Calu3 (cell line): ENCODE measurements at regions not wholly inside any gene's neighbourhood (a gene's known extent, or its start where the extent isn't known, plus 50 kb on each side); places are given as distances from the start of the nearest gene placed in this dataset.
"Not testable (repeated sequence)": the region's sequence is repeated elsewhere in the genome, so short reads cannot be mapped to it uniquely, and the experiment has no call there.

Source experiments
- BruUV-seq: library from RNA; stranded (reverse); fragments of 400-500 nt; replicated peaks from 2 replicates; lab custom pipeline; 2021; lab: Mats Ljungman, UMichigan
- CTCF ChIA-PET: fragments of 300-600 bp; sonication (Branson Sonifier 250); formaldehyde crosslinking; loops from one replicate; lab custom pipeline; 2022; ENCODE audit warnings: antibody characterized with exemption; lab: Charles Lee
- DNase-seq: peaks from one replicate; pipeline ENCODE4 v3.0.0; 2022
- H3K27ac Mint-ChIP-seq: one replicate; pipeline ENCODE4 v1.8.0; 2022; ENCODE audit warnings: mixed read lengths; ENCODE audit not compliant: unreplicated experiment
- H3K27me3 Mint-ChIP-seq: one replicate; pipeline ENCODE4 v1.8.0; 2022; ENCODE audit warnings: mixed read lengths; ENCODE audit not compliant: unreplicated experiment
- H3K36me3 Mint-ChIP-seq: one replicate; pipeline ENCODE4 v1.8.0; 2022; ENCODE audit warnings: mild to moderate bottlenecking, moderate library complexity, mixed read lengths; ENCODE audit not compliant: insufficient read depth, unreplicated experiment
- H3K4me1 Mint-ChIP-seq: one replicate; pipeline ENCODE4 v1.8.0; 2022; ENCODE audit warnings: mild to moderate bottlenecking, low read depth, mixed read lengths; ENCODE audit not compliant: unreplicated experiment
- H3K4me3 Mint-ChIP-seq: one replicate; pipeline ENCODE4 v1.8.0; 2022; ENCODE audit warnings: mild to moderate bottlenecking, low read depth, moderate library complexity, mixed read lengths; ENCODE audit not compliant: unreplicated experiment
- H3K9me3 Mint-ChIP-seq: one replicate; pipeline ENCODE4 v1.8.0; 2022; ENCODE audit warnings: low read depth, mixed read lengths; ENCODE audit not compliant: unreplicated experiment
- intact Hi-C: fragments of 100-400 bp; cut with micrococcal nuclease; formaldehyde crosslinking; loops from one replicate; pipeline ENCODE4 v1.10.0; 2022; ENCODE audit not compliant: unreplicated experiment
- TF ChIP-seq, protein P1 (sequence below): fragments of 200-600 bp; IDR thresholded peaks from one replicate; pipeline ENCODE4 v1.8.0; 2022; ENCODE audit warnings: antibody characterized with exemption; ENCODE audit not compliant: unreplicated experiment

DNA sequence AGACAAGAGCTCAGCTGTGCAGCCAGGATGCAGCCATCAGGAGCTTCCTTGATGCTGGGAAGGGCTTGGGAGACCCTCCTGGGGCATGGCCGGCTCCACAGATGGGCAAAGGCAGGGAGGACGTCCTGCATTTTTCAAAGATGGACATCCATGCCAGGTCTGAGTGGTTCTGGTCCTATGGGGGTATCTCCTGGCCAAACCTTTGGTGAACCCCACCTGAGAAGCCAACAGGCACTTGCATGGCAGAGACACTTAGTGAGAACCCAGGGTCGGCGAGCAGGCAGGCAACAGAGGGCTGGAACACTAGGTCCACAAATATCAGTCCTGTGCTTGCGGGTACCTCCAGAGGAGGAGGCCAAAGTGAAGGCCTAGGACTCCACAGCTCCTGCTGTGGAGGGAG is 70.0 kb downstream of the KCTD15 start:
- CTCF ChIA-PET, result no interaction called here
- H3K27me3 Mint-ChIP-seq, result peaks cover 82% of the 10 kb centered on the region
- TF ChIP-seq, protein P1, sequence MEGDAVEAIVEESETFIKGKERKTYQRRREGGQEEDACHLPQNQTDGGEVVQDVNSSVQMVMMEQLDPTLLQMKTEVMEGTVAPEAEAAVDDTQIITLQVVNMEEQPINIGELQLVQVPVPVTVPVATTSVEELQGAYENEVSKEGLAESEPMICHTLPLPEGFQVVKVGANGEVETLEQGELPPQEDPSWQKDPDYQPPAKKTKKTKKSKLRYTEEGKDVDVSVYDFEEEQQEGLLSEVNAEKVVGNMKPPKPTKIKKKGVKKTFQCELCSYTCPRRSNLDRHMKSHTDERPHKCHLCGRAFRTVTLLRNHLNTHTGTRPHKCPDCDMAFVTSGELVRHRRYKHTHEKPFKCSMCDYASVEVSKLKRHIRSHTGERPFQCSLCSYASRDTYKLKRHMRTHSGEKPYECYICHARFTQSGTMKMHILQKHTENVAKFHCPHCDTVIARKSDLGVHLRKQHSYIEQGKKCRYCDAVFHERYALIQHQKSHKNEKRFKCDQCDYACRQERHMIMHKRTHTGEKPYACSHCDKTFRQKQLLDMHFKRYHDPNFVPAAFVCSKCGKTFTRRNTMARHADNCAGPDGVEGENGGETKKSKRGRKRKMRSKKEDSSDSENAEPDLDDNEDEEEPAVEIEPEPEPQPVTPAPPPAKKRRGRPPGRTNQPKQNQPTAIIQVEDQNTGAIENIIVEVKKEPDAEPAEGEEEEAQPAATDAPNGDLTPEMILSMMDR, result no peak
- intact Hi-C loops, result no loop called here
- no peaks in the 10 kb centered on the region for H3K4me1 Mint-ChIP-seq
- DNase-seq, result no peak
- H3K36me3 Mint-ChIP-seq, result no peaks in the 10 kb centered on the region
- H3K4me3 Mint-ChIP-seq, result no peak overlapping the region
- BruUV-seq, result no TSS peak
- H3K27ac Mint-ChIP-seq, result no peak overlapping the region
- H3K9me3 Mint-ChIP-seq, result no peaks in the 10 kb centered on the region

DNA sequence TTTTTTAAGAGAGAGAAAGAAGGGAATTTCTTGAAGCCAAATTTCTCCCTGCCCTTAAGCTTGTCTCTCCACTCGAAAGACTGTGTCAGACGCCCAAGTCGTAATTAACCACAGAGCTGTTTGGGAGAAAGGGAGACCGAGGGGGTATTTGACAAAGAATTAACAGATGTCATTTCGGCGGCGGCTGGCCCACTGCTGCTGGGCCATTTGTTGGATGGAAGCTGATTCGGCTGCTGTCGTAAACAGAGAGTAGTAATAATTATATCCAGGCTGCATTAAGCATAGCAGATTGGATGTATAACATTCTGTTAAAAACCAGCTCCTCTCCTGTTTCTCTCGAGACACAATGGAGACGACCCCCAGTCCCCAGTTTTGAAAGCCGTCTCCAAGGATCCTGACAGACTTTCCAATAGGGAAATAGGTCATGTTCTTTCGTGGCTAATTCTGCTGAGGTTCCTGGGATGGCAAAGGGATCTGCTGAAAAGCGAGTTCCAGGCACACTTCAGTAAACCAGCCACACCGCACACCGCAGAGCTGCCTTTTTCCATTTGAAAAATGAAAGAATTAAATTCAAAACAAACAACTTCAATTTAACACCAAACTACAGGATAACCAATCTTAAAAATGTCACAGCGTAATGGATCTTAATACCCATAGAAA is 71.5 kb downstream of the KCTD15 start:
- CTCF ChIA-PET, result interaction anchor here (0.6 to 1.4 kb wide), 2 partner anchors 10 to 24 kb away, joined by 3 to 5 read pairs; no protein-coding TSS in a partner anchor
- intact Hi-C loops, result no loop called here
- H3K36me3 Mint-ChIP-seq, result no peaks in the 10 kb centered on the region
- BruUV-seq, result no TSS peak
- no peaks in the 10 kb centered on the region for H3K9me3 Mint-ChIP-seq
- no peak overlapping the region for H3K4me3 Mint-ChIP-seq
- H3K27ac Mint-ChIP-seq, result no peak overlapping the region
- TF ChIP-seq, protein P1, result no peak
- H3K4me1 Mint-ChIP-seq, result no peaks in the 10 kb centered on the region
- H3K27me3 Mint-ChIP-seq, result peaks cover 85% of the 10 kb centered on the region
- DNase-seq, result no peak

DNA sequence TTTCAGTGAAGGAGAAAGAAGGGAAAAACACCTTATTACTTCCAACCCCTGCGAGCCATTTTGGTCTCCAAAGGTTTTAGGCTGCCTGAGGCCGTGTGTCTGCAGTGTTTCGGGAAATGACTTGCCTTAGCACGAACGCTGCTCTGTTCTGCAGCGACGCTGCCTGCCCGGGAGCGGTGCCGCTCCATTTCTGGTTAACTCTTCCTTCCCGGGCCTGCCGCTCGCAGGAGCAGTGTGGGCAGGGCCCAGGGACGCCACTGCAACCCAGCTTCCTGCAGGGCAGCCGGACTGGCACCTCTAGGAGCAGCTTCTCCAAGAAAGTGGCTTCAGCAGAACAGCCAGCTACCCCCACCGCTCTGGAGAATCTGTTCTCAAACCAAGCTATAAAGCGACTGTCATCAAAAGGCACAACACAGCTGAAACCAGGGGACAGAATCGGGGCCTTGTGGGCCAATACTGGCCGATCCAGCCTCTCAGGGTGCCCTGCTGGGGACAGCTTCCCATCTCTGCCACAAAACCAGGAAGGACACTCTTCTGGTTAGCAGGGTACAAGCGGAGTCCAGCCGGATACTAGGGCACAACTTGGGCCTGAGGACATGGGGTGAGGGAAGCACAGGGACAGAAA is 72.2 kb downstream of the KCTD15 start:
- BruUV-seq, result no TSS peak
- H3K27me3 Mint-ChIP-seq, result peaks cover 92% of the 10 kb centered on the region
- intact Hi-C loops, result no loop called here
- no peak for DNase-seq
- H3K36me3 Mint-ChIP-seq, result no peaks in the 10 kb centered on the region
- CTCF ChIA-PET, result interaction anchor here (0.6 to 1.4 kb wide), 3 partner anchors 9 to 23 kb away, joined by 3 to 5 read pairs (median 3); no protein-coding TSS in a partner anchor
- H3K4me1 Mint-ChIP-seq, result no peaks in the 10 kb centered on the region
- H3K9me3 Mint-ChIP-seq, result no peaks in the 10 kb centered on the region
- no peak overlapping the region for H3K4me3 Mint-ChIP-seq
- no peak overlapping the region for H3K27ac Mint-ChIP-seq
- TF ChIP-seq, protein P1, result no peak

DNA sequence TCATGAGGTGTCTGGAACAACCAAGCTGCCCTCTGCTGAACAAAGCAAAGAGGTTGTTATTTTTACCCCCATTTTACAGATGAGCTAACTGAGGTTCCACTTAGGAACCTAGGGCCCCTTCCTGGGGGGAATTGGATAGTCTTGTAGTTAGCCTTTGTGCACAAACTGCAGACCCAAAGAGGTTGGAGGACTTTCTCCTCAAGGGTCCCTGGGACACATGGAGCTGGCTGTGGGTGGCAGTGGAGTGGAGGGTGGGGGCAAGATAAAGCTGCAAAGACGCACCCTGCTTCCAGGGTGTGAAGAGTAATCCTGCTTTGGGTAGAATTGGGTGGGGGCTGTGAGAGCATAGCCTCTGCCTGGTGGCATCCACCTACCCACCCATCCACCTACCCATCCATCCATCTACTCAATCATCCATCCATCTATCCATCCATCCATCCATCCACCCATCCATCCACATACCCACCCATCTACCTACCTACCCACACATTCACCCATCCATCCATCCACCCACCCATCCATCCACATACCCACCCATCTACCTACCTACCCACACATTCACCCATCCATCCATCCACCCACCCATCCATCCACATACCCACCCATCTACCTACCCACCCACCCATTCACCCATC is 73.7 kb downstream of the KCTD15 start:
- H3K4me3 Mint-ChIP-seq, BruUV-seq, H3K27ac Mint-ChIP-seq, DNase-seq, H3K36me3 Mint-ChIP-seq, intact Hi-C loops, H3K9me3 Mint-ChIP-seq, H3K4me1 Mint-ChIP-seq, CTCF ChIA-PET: not testable (repeated sequence)
- H3K27me3 Mint-ChIP-seq, result peaks cover 92% of the 10 kb centered on the region
